Thoracic aorta (tissue), 2 donors: ENCODE measurements at regions not wholly inside any gene's neighbourhood (a gene's known extent, or its start where the extent isn't known, plus 50 kb on each side); places are given as distances from the start of the nearest gene placed in this dataset.

Experiments used
- ATAC-seq: fragments of 150-250 bp; one replicate; pipeline ENCODE4 v1.8.0; 2017; ENCODE audit warnings: low read depth; ENCODE audit not compliant: insufficient number of reproducible peaks, low FRiP score
- DNase-seq: peaks from one replicate; pipeline ENCODE4 v3.0.0-alpha.2; 2020; ENCODE audit warnings: low spot score
- H3K27ac ChIP-seq, 2 donors: fragments of 200-600 bp; sonication (generic); 1 replicate in 1 of 2; 2 replicates in 1 of 2; pipeline ENCODE4 v1.5.1; 2016; ENCODE audit warnings: mild to moderate bottlenecking in 2 of 2, moderate library complexity in 2 of 2
- H3K27me3 ChIP-seq: fragments of 200-600 bp; sonication (generic); replicated peaks from 2 replicates; pipeline ENCODE4 v1.6.0; 2016; ENCODE audit warnings: mild to moderate bottlenecking; ENCODE audit not compliant: insufficient read depth
- H3K36me3 ChIP-seq: fragments of 200-600 bp; sonication (generic); one replicate; pipeline ENCODE4 v1.5.1; 2016
- H3K4me1 ChIP-seq, 2 donors: fragments of 200-600 bp; sonication (generic); 1 replicate in 1 of 2; 2 replicates in 1 of 2; pipeline versions ENCODE4 v1.5.1 to v1.6.0; 2016; ENCODE audit warnings: low read depth in 2 of 2, mild to moderate bottlenecking in 1 of 2; ENCODE audit not compliant: control insufficient read depth in 1 of 2
- H3K4me3 ChIP-seq: fragments of 200-600 bp; sonication (generic); 2 replicates; pipeline ENCODE4 v1.5.1; 2016; ENCODE audit warnings: mild to moderate bottlenecking
- H3K9me3 ChIP-seq: fragments of 200-600 bp; sonication (generic); 2 replicates; pipeline ENCODE4 v1.5.1; 2016
- CTCF ChIP-seq: fragments of 200-600 bp; sonication (generic); IDR thresholded peaks from one replicate; pipeline ENCODE4 v1.5.1; 2019; ENCODE audit warnings: antibody characterized with exemption

GRCh38 chr20:22226849-22227700 lies 357.3 kb downstream of the FOXA2 start:
- H3K4me1 ChIP-seq = no peaks in the 10 kb centered on the region
- H3K9me3 ChIP-seq = no peaks in the 10 kb centered on the region
- no peak for TF ChIP-seq CTCF

DNA sequence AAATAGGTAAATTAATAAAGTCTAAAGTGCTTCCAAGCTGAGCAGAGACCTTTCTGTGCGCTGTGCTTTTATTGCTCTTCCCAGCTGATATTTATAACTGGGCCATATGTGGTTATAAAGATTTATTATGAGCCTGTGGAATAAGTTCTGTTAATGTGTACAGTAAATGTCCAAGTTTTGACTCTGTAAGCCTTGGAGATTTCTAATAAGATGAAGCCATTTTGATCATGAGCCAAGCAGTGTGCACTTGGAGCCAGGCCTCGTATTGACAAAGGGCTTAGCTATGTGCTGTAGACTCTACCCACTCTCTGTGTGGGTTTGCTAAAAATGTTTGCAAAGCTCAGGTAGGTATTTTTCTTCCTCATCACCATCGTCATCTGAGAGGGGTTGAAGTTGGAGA lies 361.1 kb downstream of the FOXA2 start:
- Histone ChIP-seq H3K36me3 (no peaks in the 10 kb centered on the region), H3K4me1 (no peaks in the 10 kb centered on the region), H3K27ac (no peak overlapping the region), H3K4me3 (no peak overlapping the region), H3K27me3 (no peaks in the 10 kb centered on the region), H3K9me3 (no peaks in the 10 kb centered on the region)
- no peak for ATAC-seq
- TF ChIP-seq CTCF = no peak
- no peak for DNase-seq

More at GRCh38 chr20:22226849-22227700, 357.3 kb downstream of the FOXA2 start:
- Histone ChIP-seq H3K27ac (no peak overlapping the region), H3K36me3 (no peaks in the 10 kb centered on the region), H3K4me3 (no peak overlapping the region), H3K27me3 (no peaks in the 10 kb centered on the region)
- DNase-seq (no peak), ATAC-seq (no peak)

DNA sequence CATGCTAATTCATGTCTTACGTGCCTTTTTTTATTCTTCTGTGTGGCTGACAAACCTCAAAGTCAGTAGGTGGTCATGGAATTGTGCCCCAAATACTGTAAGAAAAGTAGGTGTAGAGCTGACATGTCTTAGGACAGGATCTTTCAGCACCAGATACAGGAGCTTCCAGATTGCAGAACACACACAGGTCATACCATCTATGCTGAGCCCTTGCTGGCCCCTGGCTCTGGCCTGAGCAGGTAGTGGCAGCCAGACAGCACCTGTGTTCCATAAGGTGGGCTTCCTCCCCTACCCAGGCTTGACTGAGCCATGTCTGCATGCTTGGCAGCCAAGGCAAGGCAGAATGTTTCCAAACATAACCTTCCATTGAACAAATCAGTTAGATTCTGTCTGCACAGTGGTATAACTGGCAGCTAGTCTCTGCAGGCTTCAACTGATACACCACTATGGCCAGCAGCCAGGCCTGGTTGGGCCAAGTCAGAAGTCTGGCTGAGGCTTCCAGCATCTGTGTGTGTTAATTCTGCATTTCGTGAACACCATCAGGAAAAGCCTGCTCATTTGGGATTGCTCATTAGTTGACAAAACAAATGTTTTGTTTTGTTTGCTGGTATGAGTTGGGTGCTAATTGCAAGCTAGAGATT lies 366.5 kb downstream of the FOXA2 start:
- no peaks in the 10 kb centered on the region for H3K4me1 ChIP-seq
- H3K27me3 ChIP-seq = no peaks in the 10 kb centered on the region
- H3K27ac ChIP-seq = no peak overlapping the region
- DNase-seq (no peak), ATAC-seq (no peak)
- H3K4me3 ChIP-seq = no peak overlapping the region
- no peaks in the 10 kb centered on the region for H3K9me3 ChIP-seq
- no peaks in the 10 kb centered on the region for H3K36me3 ChIP-seq
- no peak for TF ChIP-seq CTCF

DNA sequence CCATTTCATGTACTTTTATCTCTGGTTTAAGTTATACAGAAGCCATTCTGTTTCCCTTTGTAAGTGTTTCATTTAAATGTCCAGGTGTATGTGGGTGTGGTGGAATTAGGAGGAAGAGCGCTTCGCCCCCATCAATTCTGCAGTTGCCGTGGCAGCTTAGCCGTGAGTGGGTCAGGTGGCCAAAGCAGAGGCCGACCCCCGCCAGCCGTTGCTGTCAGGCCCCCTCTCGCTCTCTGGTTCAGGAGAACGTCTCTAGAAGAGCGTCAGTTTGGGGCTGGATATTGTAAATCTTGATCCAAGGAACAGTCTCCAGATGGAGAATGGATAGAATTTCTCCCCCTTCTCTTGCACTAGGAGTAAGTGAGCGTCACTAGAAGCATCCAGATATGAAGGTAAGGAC lies 367.4 kb downstream of the FOXA2 start:
- no peaks in the 10 kb centered on the region for H3K9me3 ChIP-seq
- no peak overlapping the region for H3K4me3 ChIP-seq
- H3K36me3 ChIP-seq = no peaks in the 10 kb centered on the region
- H3K4me1 ChIP-seq = no peaks in the 10 kb centered on the region
- H3K27ac ChIP-seq = no peak overlapping the region
- no peak for TF ChIP-seq CTCF
- H3K27me3 ChIP-seq = no peaks in the 10 kb centered on the region
- no peak for DNase-seq
- ATAC-seq = no peak

DNA sequence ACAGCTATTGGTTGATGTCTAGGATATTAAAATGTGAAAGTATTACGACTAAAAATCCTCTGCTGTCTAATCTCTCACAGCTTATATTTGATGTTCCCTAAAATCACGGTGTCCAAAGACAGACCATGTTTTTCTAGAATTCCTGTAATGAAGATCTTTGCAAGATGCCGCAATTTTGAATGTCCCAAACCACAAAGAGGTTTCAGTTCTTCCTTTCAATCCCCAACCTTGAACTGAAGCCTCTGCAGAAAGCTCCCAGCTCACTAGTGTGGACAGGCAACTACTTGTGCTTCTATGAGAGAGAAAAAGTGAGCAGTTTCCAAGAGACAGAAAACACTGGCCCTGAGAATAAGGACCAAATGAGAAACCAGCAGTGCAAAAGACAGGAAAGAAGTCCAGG lies 370.1 kb downstream of the FOXA2 start:
- TF ChIP-seq CTCF = no peak
- no peak for ATAC-seq

More for the DNA sequence above, 370.1 kb downstream of the FOXA2 start:
- Histone ChIP-seq H3K4me1 (no peaks in the 10 kb centered on the region), H3K27me3 (no peaks in the 10 kb centered on the region), H3K9me3 (no peaks in the 10 kb centered on the region), H3K36me3 (no peaks in the 10 kb centered on the region), H3K4me3 (no peak overlapping the region), H3K27ac (no peak overlapping the region)
- DNase-seq = no peak
